Keratinocyte (primary cell): ENCODE measurements at regions not wholly inside any gene's neighbourhood (a gene's known extent, or its start where the extent isn't known, plus 50 kb on each side); places are given as distances from the start of the nearest gene placed in this dataset.

Source experiments
- DNase-seq: peaks from one replicate; pipeline ENCODE4 v3.0.0-alpha.2; 2011; ENCODE audit warnings: low read depth, missing footprints, low spot score
- FAIRE-seq: peaks from 2 replicates; lab custom pipeline; 2011; peaks lifted over from hg19 to GRCh38; lab: Jason Lieb, UNC
- H2AFZ ChIP-seq: 2 replicates; pipeline ENCODE4 v1.6.0; 2012; ENCODE audit warnings: low read length, control low read depth, inconsistent platforms; ENCODE audit not compliant: control insufficient read depth
- H3K27ac ChIP-seq: 2 replicates; pipeline ENCODE4 v1.5.1; 2011; ENCODE audit warnings: low read length; ENCODE audit not compliant: control insufficient read depth, insufficient read depth
- H3K27me3 ChIP-seq: 3 replicates; pipeline ENCODE4 v1.6.0; 2011; ENCODE audit warnings: low read length; ENCODE audit not compliant: control insufficient read depth, insufficient read depth; ENCODE audit errors: extremely low read depth
- H3K36me3 ChIP-seq, 2 experiments: 2 replicates in 1 of 2; 3 replicates in 1 of 2; pipeline ENCODE4 v1.5.1; 2011; ENCODE audit warnings: low read length in 2 of 2, mild to moderate bottlenecking in 1 of 2; ENCODE audit not compliant: control insufficient read depth in 2 of 2, insufficient read depth in 2 of 2; ENCODE audit errors: extremely low read depth in 1 of 2
- H3K4me1 ChIP-seq: 3 replicates; pipeline ENCODE4 v1.5.1; 2011; ENCODE audit warnings: low read length; ENCODE audit not compliant: control insufficient read depth, insufficient read depth; ENCODE audit errors: extremely low read depth
- H3K4me2 ChIP-seq: 3 replicates; pipeline ENCODE4 v1.6.0; 2011; ENCODE audit warnings: low read depth, low read length; ENCODE audit not compliant: control insufficient read depth, insufficient read depth; ENCODE audit errors: extremely low read depth
- H3K4me3 ChIP-seq, 3 experiments: fragments of 200-600 bp in 1 of 3; sonication (generic) in 1 of 3; 2 replicates in 2 of 3; 3 replicates in 1 of 3; pipeline ENCODE4 v1.5.1; 2011 to 2016; ENCODE audit warnings: low read length in 3 of 3, mild to moderate bottlenecking in 3 of 3, control low read depth in 2 of 3, inconsistent platforms in 1 of 3, low read depth in 1 of 3, mixed read lengths in 1 of 3, mixed run types in 1 of 3, moderate library complexity in 1 of 3; ENCODE audit not compliant: control insufficient read depth in 2 of 3, insufficient read depth in 2 of 3; ENCODE audit errors: extremely low read depth in 1 of 3
- H3K79me2 ChIP-seq: 2 replicates; pipeline ENCODE4 v1.6.0; 2012; ENCODE audit warnings: low read length; ENCODE audit not compliant: control insufficient read depth, insufficient read depth
- H3K9ac ChIP-seq: 3 replicates; pipeline ENCODE4 v1.6.0; 2011; ENCODE audit warnings: low read length; ENCODE audit not compliant: control insufficient read depth, insufficient read depth; ENCODE audit errors: extremely low read depth
- H3K9me1 ChIP-seq: 3 replicates; pipeline ENCODE4 v1.6.0; 2011; ENCODE audit warnings: low read length; ENCODE audit not compliant: control insufficient read depth, insufficient read depth; ENCODE audit errors: extremely low read depth
- H3K9me3 ChIP-seq: 2 replicates; pipeline ENCODE4 v1.5.1; 2012; ENCODE audit warnings: low read depth, low read length; ENCODE audit not compliant: control insufficient read depth
- H4K20me1 ChIP-seq: 3 replicates; pipeline ENCODE4 v1.6.0; 2011; ENCODE audit warnings: low read length; ENCODE audit not compliant: control insufficient read depth, insufficient read depth; ENCODE audit errors: extremely low read depth
- EZH2 ChIP-seq: IDR thresholded peaks from one replicate; pipeline ENCODE4 v1.6.1; 2012; ENCODE audit warnings: inconsistent platforms, mild to moderate bottlenecking, low read length, moderate library complexity
- dilution Hi-C: fragments of 300-500 bp; cut with MboI; formaldehyde crosslinking; loops from one replicate; pipeline ENCODE4 v1.7.0; 2020; ENCODE audit warnings: low sequenced_read_pairs; ENCODE audit not compliant: extremely low pct_ligation_motif_present
- TF ChIP-seq, protein P1 (sequence below), 3 experiments: IDR thresholded peaks in 1 of 3; conservative IDR thresholded peaks in 1 of 3; optimal IDR thresholded peaks in 1 of 3; 2 replicates in 2 of 3; 3 replicates in 1 of 3; pipeline versions ENCODE3 to v1.5.1; 2011; ENCODE audit warnings: low read length in 3 of 3, mild to moderate bottlenecking in 3 of 3, moderate library complexity in 2 of 3, control low read depth in 1 of 3, inconsistent platforms in 1 of 3; ENCODE audit not compliant: insufficient read depth in 2 of 3; ENCODE audit errors: extremely low read depth in 1 of 3

- Histone ChIP-seq H3K79me2 (peaks cover 97% of the 10 kb centered on the region), H3K9me1 (no peaks in the 10 kb centered on the region), H3K4me2 (no peak overlapping the region), H4K20me1 (peaks cover 26% of the 10 kb centered on the region), H3K4me1 (peaks cover 17% of the 10 kb centered on the region), H2AFZ (no peak overlapping the region), H3K9me3 (no peaks in the 10 kb centered on the region), H3K9ac (no peak overlapping the region), H3K4me3 (no peak overlapping the region), H3K27ac (no peak overlapping the region), H3K36me3 (peaks cover 0 to 4% of the 10 kb centered on the region in 2 experiments), H3K27me3 (no peaks in the 10 kb centered on the region)
- dilution Hi-C loops = no loop called here
- TF ChIP-seq, protein P1, sequence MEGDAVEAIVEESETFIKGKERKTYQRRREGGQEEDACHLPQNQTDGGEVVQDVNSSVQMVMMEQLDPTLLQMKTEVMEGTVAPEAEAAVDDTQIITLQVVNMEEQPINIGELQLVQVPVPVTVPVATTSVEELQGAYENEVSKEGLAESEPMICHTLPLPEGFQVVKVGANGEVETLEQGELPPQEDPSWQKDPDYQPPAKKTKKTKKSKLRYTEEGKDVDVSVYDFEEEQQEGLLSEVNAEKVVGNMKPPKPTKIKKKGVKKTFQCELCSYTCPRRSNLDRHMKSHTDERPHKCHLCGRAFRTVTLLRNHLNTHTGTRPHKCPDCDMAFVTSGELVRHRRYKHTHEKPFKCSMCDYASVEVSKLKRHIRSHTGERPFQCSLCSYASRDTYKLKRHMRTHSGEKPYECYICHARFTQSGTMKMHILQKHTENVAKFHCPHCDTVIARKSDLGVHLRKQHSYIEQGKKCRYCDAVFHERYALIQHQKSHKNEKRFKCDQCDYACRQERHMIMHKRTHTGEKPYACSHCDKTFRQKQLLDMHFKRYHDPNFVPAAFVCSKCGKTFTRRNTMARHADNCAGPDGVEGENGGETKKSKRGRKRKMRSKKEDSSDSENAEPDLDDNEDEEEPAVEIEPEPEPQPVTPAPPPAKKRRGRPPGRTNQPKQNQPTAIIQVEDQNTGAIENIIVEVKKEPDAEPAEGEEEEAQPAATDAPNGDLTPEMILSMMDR (optimal IDR thresholded peaks at IDR 0.05 in 1 of 3, IDR thresholded peaks at IDR 0.05 in 1 of 3, conservative IDR thresholded peaks at IDR 0.05 in 1 of 3; ENCODE audit: extremely low read depth in 1 of 3, insufficient read depth in 2 of 3, low read length in 3 of 3) = no peak
- TF ChIP-seq EZH2 = no peak
- FAIRE-seq (no peak), DNase-seq (no peak)
Measured at GRCh38 chr17:72558971-72559476, 438.2 kb downstream of the SOX9 start.

- TF ChIP-seq, protein P1 (optimal IDR thresholded peaks at IDR 0.05 in 1 of 3, IDR thresholded peaks at IDR 0.05 in 1 of 3, conservative IDR thresholded peaks at IDR 0.05 in 1 of 3; ENCODE audit: extremely low read depth in 1 of 3, insufficient read depth in 2 of 3, low read length in 3 of 3) = peak; percentile 78 to 92 (median 92)
- TF ChIP-seq EZH2 = no peak
- dilution Hi-C loops = no loop called here
- H2AFZ ChIP-seq = no peak overlapping the region
- H3K4me1 ChIP-seq = peaks cover 11% of the 10 kb centered on the region
- H3K27me3 ChIP-seq = no peaks in the 10 kb centered on the region
- H3K4me2 ChIP-seq = no peak overlapping the region
- no peaks in the 10 kb centered on the region for H3K9me1 ChIP-seq
- peaks cover 92% of the 10 kb centered on the region for H3K79me2 ChIP-seq
- peaks cover 22% of the 10 kb centered on the region for H4K20me1 ChIP-seq
- no peaks in the 10 kb centered on the region for H3K9me3 ChIP-seq
- no peak overlapping the region for H3K9ac ChIP-seq
- no peak overlapping the region for H3K27ac ChIP-seq
- DNase-seq (no peak), FAIRE-seq (peak; percentile 67)
- no peak overlapping the region for H3K4me3 ChIP-seq
- peaks cover 0 to 4% of the 10 kb centered on the region in 2 experiments for H3K36me3 ChIP-seq
Measured at GRCh38 chr17:72560303-72561247, 439.8 kb downstream of the SOX9 start.
